Neural progenitor cell (in vitro differentiated cells): ENCODE measurements at regions not wholly inside any gene's neighbourhood (a gene's known extent, or its start where the extent isn't known, plus 50 kb on each side); places are given as distances from the start of the nearest gene placed in this dataset.

Source experiments
- EZH2 ChIP-seq: fragments of 200-600 bp; sonication (generic); IDR thresholded peaks from 2 replicates; pipeline ENCODE4 v1.6.1; 2017; ENCODE audit warnings: antibody characterized with exemption, mild to moderate bottlenecking, moderate library complexity
- EZH2phosphoT487 ChIP-seq: fragments of 200-600 bp; sonication (generic); IDR thresholded peaks from 2 replicates; pipeline ENCODE4 v1.6.1; 2017; ENCODE audit warnings: antibody characterized with exemption
- TF ChIP-seq, protein P1 (sequence below): fragments of 200-600 bp; sonication (generic); IDR thresholded peaks from 2 replicates; pipeline ENCODE4 v1.5.1; 2017; ENCODE audit warnings: antibody characterized with exemption, mild to moderate bottlenecking

- TF ChIP-seq, protein P1, sequence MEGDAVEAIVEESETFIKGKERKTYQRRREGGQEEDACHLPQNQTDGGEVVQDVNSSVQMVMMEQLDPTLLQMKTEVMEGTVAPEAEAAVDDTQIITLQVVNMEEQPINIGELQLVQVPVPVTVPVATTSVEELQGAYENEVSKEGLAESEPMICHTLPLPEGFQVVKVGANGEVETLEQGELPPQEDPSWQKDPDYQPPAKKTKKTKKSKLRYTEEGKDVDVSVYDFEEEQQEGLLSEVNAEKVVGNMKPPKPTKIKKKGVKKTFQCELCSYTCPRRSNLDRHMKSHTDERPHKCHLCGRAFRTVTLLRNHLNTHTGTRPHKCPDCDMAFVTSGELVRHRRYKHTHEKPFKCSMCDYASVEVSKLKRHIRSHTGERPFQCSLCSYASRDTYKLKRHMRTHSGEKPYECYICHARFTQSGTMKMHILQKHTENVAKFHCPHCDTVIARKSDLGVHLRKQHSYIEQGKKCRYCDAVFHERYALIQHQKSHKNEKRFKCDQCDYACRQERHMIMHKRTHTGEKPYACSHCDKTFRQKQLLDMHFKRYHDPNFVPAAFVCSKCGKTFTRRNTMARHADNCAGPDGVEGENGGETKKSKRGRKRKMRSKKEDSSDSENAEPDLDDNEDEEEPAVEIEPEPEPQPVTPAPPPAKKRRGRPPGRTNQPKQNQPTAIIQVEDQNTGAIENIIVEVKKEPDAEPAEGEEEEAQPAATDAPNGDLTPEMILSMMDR: no peak
- no peak for TF ChIP-seq EZH2
- TF ChIP-seq EZH2phosphoT487: no peak
Measured at GRCh38 chr4:138404801-138405200, 162.7 kb upstream of the SLC7A11 start.
